Upper lobe of right lung (tissue), 1 donor: ENCODE measurements at regions not wholly inside any gene's neighbourhood (a gene's known extent, or its start where the extent isn't known, plus 50 kb on each side); places are given as distances from the start of the nearest gene placed in this dataset.

ENCODE experiments used
- ATAC-seq: fragments of 200-7000 bp; cut with Tn5 transposase; one replicate; pipeline ENCODE4 v1.9.1; 2020; ENCODE audit warnings: mild to moderate bottlenecking, moderate library complexity
- DNase-seq: peaks from one replicate; pipeline ENCODE4 v3.0.0-alpha.2; 2020
- H3K27ac ChIP-seq: fragments of 200-600 bp; one replicate; pipeline ENCODE4 v1.8.0; 2022
- H3K27me3 ChIP-seq: fragments of 200-600 bp; one replicate; pipeline ENCODE4 v1.8.0; 2022; ENCODE audit warnings: mild to moderate bottlenecking
- H3K36me3 ChIP-seq: fragments of 200-600 bp; one replicate; pipeline ENCODE4 v1.8.0; 2022
- H3K4me1 ChIP-seq: fragments of 200-600 bp; one replicate; pipeline ENCODE4 v1.8.0; 2022
- H3K4me3 ChIP-seq: fragments of 200-600 bp; one replicate; pipeline ENCODE4 v1.8.0; 2022; ENCODE audit warnings: mild to moderate bottlenecking
- H3K9me3 ChIP-seq: fragments of 200-600 bp; one replicate; pipeline ENCODE4 v1.8.0; 2022
- CTCF ChIP-seq: fragments of 200-600 bp; IDR thresholded peaks from one replicate; pipeline ENCODE4 v1.8.0; 2022; ENCODE audit warnings: antibody characterized with exemption
- intact Hi-C: fragments of 100-400 bp; cut with DNase I; formaldehyde crosslinking; loops from one replicate; pipeline ENCODE4 v1.11.0; 2022
- donor health status: DM: no; HTN: yes; CAD: no; lungs with severe emphysema.

GRCh38 chr6:140314682-140315081, 940.2 kb upstream of the CITED2 start:
- Histone ChIP-seq H3K27ac (no peak overlapping the region), H3K4me3 (no peak overlapping the region), H3K4me1 (peaks cover 9% of the 10 kb centered on the region), H3K36me3 (no peaks in the 10 kb centered on the region), H3K9me3 (no peaks in the 10 kb centered on the region), H3K27me3 (no peaks in the 10 kb centered on the region)
- no peak for ATAC-seq
- DNase-seq: no peak
- intact Hi-C loops: no loop called here
- TF ChIP-seq CTCF: no peak

GRCh38 chr6:140311146-140311545, 936.7 kb upstream of the CITED2 start:
- DNase-seq: no peak
- no peak overlapping the region for H3K27ac ChIP-seq
- TF ChIP-seq CTCF: no peak
- no peaks in the 10 kb centered on the region for H3K9me3 ChIP-seq
- H3K4me3 ChIP-seq: no peak overlapping the region
- no peaks in the 10 kb centered on the region for H3K4me1 ChIP-seq
- ATAC-seq: no peak
- H3K27me3 ChIP-seq: no peaks in the 10 kb centered on the region
- H3K36me3 ChIP-seq: no peaks in the 10 kb centered on the region
- intact Hi-C loops: no loop called here

GRCh38 chr6:140303218-140303949, 928.9 kb upstream of the CITED2 start:
- H3K36me3 ChIP-seq: no peaks in the 10 kb centered on the region
- ATAC-seq (peak; percentile 51), DNase-seq (no peak)
- H3K4me3 ChIP-seq: no peak overlapping the region
- no peak overlapping the region for H3K27ac ChIP-seq
- intact Hi-C loops: no loop called here
- no peak for TF ChIP-seq CTCF
- H3K27me3 ChIP-seq: no peaks in the 10 kb centered on the region
- H3K9me3 ChIP-seq: no peaks in the 10 kb centered on the region
- H3K4me1 ChIP-seq: no peaks in the 10 kb centered on the region

GRCh38 chr6:140300331-140300730, 925.9 kb upstream of the CITED2 start:
- TF ChIP-seq CTCF: no peak
- Histone ChIP-seq H3K27me3 (no peaks in the 10 kb centered on the region), H3K36me3 (no peaks in the 10 kb centered on the region), H3K27ac (no peak overlapping the region), H3K4me1 (no peaks in the 10 kb centered on the region), H3K9me3 (no peaks in the 10 kb centered on the region), H3K4me3 (no peak overlapping the region)
- intact Hi-C loops: no loop called here
- ATAC-seq: no peak
- DNase-seq: no peak

- intact Hi-C loops: no loop called here
- Histone ChIP-seq H3K9me3 (no peaks in the 10 kb centered on the region), H3K27me3 (no peaks in the 10 kb centered on the region), H3K4me3 (no peak overlapping the region), H3K36me3 (no peaks in the 10 kb centered on the region), H3K27ac (no peak overlapping the region), H3K4me1 (no peaks in the 10 kb centered on the region)
- DNase-seq (no peak), ATAC-seq (no peak)
- TF ChIP-seq CTCF: no peak
Observed at GRCh38 chr6:140289186-140289585, 914.7 kb upstream of the CITED2 start.
